GM19035 (cell line): ENCODE measurements at regions not wholly inside any gene's neighbourhood (a gene's known extent, or its start where the extent isn't known, plus 50 kb on each side); places are given as distances from the start of the nearest gene placed in this dataset.
"Not testable (repeated sequence)": the region's sequence is repeated elsewhere in the genome, so short reads cannot be mapped to it uniquely, and the experiment has no call there.

ENCODE experiments used
- ATAC-seq: cut with Tn5 transposase; IDR thresholded peaks from one replicate; pipeline ENCODE4 v1.9.1; 2021; ENCODE audit not compliant: unreplicated experiment

GRCh38 chr7:69078997-69079769, 519.1 kb upstream of the AUTS2 start:
- ATAC-seq: no peak

DNA sequence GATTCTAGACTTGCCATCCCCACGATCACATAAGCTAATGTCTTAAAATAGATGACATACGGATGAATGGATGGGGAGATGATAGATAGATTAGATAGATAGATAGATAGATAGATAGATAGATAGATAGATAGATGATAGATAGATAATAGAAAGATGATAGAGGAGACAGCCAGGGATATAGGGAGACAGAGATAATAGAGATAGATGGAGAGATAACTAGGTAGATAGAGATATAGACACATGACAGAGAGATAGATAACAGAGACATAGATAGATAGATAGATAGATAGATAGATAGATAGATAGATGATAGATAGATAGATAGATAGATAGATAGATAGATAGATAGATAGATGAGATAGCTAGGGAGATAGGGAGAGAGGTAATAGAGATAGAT, 511.0 kb upstream of the AUTS2 start:
- ATAC-seq: not testable (repeated sequence)

- no peak for ATAC-seq
Observed at GRCh38 chr7:69088185-69088584, 510.1 kb upstream of the AUTS2 start.

DNA sequence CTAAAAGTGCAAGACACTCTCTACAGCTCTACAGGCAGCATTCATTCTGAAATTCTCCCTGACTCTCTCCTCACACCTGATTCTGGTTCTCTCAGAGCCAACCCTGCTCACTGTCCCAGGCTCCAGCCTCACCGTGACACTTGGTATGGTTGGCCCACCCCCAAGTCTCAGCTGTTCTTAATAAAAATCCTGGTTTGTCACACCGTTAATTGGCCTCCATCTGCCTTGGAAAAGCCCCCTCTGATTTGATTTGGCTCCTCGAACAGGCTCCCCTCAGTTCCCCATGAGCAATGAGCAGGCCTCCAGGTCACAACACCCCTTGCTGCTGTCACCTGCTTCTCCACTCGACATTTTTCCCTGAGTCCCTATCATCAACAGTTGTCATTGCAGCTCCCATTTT, 507.3 kb upstream of the AUTS2 start:
- ATAC-seq: no peak

DNA sequence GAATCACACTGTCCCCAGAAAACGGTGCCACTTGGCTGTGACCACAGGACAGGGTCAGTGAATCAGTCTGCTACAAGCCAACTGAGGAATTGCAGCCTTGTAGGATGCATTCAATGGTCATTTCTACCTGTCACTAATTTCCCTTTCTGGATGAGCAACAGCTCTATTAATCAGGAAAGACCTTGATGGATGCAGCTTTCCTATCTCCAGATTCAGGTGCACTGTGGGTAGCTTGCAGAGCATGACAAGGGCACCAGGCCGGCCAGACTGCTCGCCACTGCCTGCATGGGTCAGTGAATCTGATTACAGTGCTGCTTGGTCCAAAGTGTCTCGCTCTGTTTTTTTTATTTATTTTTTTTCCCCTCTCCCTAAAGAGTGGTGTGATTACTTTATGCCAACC, 506.8 kb upstream of the AUTS2 start:
- ATAC-seq: no peak

- no peak for ATAC-seq
Observed at GRCh38 chr7:69095127-69095526, 503.1 kb upstream of the AUTS2 start.

- ATAC-seq: no peak
Observed at GRCh38 chr7:69095649-69096048, 502.6 kb upstream of the AUTS2 start.

- no peak for ATAC-seq
Observed at GRCh38 chr7:69104023-69104422, 494.3 kb upstream of the AUTS2 start.

- ATAC-seq: no peak
Observed at GRCh38 chr7:69105092-69105491, 493.2 kb upstream of the AUTS2 start.

DNA sequence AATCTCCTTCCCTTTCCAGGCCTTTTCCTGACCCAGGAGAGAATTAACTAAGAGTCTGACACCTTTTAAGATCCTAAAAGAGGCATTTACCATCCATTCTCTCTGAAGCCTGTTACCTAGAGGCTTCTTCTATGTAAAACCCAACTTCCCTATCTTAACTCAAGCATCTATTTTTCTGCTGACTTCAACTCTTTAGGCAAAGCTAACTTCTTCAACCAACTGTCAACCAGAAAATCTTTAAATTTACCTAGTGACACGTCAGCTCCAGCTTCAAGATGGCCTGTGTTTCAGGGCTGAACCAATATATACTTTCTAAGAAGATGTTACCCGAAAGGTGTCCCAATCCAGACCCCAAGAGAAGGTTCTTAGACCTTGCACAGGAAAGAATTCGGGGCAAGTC, 492.3 kb upstream of the AUTS2 start:
- no peak for ATAC-seq

GRCh38 chr7:69106449-69106848, 491.8 kb upstream of the AUTS2 start:
- not testable (repeated sequence) for ATAC-seq

- not testable (repeated sequence) for ATAC-seq
Observed at GRCh38 chr7:69106946-69107345, 491.3 kb upstream of the AUTS2 start.

DNA sequence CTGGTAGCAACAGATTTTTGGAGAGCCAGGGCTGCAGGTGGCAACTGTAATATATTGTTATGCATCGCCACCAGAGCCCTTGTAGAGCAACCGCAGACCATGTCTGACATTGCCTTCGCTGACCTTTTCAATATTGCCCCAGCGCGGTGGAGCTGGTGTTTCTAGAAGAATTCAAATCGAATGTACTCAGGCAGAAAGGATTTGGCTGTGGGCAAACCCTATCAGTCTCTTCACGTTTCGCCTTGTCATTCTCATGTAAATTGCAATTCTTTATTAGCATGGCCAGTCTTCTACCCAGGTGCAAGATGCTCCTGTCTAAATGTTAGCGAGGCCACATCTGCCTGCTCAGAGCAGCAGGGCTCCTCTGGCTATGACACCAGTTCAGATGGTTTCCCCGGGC, 490.2 kb upstream of the AUTS2 start:
- no peak for ATAC-seq

DNA sequence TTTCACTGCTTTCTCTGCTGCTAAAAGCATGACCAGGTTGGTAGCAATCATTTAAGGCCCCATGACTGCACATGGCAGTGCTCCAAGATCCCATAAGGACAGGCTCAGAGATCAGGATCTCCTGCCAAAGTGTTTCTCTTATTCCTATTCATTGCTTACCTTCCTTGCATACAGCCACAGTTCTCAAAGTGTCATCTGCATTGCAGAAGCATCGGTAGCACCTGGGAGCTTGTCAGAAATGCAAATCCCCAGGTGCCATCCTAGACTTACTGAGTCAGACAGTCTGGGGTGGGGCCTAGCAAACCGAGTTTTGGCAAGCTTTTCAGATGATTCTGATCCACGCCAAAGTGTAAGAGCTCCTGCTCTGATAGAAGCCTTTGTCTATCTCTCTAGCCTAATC, 489.0 kb upstream of the AUTS2 start:
- ATAC-seq: no peak

- ATAC-seq: no peak
Observed at GRCh38 chr7:69109879-69110278, 488.4 kb upstream of the AUTS2 start.

- no peak for ATAC-seq
Observed at GRCh38 chr7:69110450-69111050, 487.7 kb upstream of the AUTS2 start.

DNA sequence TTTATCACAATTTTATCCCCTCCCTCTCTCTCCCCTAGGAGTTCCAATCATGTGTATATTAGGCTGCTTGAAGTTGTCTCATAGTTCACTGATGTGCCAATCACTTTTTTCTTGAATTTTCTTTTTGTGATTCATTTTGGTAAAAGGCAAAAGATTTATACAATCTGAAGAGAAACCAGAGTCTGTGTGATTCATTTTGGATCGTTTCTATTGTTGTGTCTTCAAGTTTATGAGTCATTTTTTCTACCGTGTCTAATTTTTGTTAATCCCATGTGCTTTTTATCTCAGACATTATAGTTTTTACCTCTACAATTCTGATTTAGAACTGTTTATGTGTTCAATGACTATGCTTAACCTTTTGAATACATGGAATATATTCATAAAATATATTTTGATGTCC, 483.9 kb upstream of the AUTS2 start:
- ATAC-seq: no peak

GRCh38 chr7:69115788-69116187, 482.5 kb upstream of the AUTS2 start:
- ATAC-seq: no peak

DNA sequence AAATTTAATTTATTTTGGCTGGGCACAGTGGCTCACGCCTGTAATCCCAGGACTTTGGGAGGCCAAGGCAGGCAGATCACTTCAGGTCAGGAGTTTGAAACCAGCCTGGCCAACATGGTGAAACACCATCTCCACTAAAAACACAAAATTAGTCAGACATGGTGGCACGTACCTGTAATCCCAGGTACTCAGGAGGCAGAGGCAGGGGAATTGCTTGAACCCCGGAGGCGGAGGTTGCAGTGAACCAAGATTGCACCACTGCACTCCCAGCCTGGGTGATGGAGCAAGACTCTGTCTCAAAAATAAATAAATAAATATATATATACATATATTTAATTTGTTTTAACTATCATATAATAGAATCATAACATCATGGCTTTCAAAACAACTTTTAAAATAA, 482.1 kb upstream of the AUTS2 start:
- ATAC-seq: not testable (repeated sequence)

DNA sequence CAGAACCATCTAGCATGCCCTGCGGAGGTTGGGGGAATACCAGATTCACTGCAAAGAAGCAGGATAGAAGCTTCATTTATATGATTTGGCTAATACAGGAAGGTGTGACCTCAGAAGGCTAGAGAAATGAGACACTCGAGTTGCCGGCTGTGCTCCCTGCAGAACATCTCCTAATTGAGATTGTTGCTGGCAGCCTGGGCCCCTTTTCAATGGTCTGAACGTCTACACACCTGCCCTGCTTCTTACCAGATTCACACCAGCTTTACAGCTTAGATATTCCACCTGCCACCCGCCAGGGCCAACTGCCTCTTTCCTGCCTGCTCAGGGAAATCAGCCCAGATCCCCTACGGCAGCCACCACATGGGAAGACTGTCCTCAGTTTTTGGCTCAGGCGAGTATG, 475.3 kb upstream of the AUTS2 start:
- no peak for ATAC-seq

GRCh38 chr7:69126896-69127479, 471.3 kb upstream of the AUTS2 start:
- ATAC-seq: no peak

- no peak for ATAC-seq
Observed at GRCh38 chr7:69129524-69129923, 468.8 kb upstream of the AUTS2 start.
